NCI-H2227 (cell line): ENCODE measurements at regions not wholly inside any gene's neighbourhood (a gene's known extent, or its start where the extent isn't known, plus 50 kb on each side); places are given as distances from the start of the nearest gene placed in this dataset.

ENCODE experiments used
- DNase-seq: peaks from one replicate; lab custom pipeline; 2025; ENCODE audit not compliant: unreplicated experiment; lab: John Stamatoyannopoulos, UW

GRCh38 chr13:60627071-60627686 is 230.2 kb downstream of the TDRD3 start:
- DNase-seq = peak; percentile 42
